Non-pigmented ciliary epithelial cell (primary cell): ENCODE measurements at regions not wholly inside any gene's neighbourhood (a gene's known extent, or its start where the extent isn't known, plus 50 kb on each side); places are given as distances from the start of the nearest gene placed in this dataset.
"Not testable (repeated sequence)": the region's sequence is repeated elsewhere in the genome, so short reads cannot be mapped to it uniquely, and the experiment has no call there.

Experiments used
- DNase-seq: peaks from one replicate; pipeline ENCODE4 v3.0.0-alpha.2; 2010; ENCODE audit warnings: low read depth

DNA sequence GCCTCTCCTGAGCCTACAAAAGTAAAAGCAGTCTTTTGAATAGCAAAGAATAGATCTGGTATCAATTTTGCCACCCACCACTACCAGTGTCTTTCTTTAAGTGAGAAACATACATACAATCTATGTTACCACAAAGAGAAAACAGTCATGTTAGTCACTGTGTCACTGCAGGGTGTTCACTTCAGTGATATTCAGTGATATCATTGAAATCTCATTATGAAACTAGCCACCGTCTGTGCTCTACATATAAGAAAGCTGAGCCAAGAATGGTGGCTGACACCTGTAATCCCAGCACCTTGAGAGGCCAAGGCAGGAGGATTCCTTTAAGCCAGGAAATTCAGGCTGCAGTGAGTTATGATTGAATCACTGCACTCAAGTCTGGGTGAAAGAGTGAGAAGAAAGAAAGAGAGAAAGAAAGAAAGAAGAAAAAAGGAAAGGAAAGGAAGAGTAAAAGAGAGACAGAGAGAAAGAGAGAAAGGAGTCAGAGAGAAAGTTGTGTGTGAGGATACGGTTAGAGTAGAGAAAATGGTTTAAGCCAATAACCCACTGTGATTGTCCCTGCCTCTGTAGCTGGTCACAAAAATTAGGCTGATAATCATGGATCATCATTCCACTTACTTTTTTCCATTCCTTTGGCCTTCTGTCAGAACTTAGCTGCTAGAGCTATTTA, 847.1 kb downstream of the FAM181B start:
- DNase-seq, result no peak

DNA sequence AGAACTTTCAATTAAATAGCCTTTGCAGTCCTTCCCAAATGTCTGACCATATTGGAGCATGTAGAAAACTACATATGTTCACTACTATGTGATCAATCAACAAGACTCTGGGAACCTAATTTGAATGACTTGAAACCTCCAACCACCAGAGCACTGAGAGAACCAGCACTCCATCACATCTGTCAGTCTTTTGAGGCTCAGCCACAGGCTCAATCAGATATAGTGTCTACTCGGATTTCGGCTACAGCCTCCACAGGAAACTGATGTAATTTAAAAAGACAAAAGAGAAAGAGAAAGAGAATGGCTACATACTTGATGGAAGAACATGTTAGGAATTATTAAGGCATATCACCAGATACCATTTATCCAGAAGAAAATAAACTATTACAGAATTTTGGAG, 859.0 kb downstream of the FAM181B start:
- no peak for DNase-seq

DNA sequence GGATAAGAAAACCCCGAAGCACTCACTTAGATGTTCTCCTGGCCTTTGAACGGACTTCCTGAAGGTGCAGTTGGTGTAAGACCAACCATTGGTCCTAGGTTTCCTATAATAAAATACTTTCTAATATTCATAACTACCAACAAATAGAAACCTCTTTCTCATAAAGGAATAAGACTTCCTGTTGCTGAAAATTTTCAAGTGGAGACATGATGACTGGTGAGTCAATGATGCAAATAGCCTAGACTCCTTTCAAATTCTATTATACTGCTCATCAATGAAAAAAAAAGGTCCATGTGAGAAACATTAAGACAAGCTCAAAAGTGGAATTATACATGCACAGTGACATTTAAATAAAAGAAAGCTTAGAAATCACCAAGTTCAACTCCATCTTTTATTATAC, 862.8 kb downstream of the FAM181B start:
- no peak for DNase-seq

DNA sequence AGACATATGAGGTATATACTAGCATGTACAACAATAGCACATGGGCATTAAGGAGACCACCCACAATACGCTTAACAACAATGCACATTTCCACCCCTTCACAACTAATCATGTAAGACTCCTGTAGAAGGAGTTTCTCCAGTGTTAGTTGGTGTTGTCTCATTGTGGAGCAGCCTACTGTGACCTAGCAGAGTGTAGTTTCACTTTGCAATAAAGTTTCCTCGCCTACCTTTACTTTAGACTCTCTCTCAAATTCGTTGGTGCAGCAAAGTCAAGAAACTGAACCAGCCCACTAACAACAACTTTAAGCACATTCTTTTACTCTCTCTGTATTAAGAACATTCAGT, 863.6 kb downstream of the FAM181B start:
- DNase-seq, result no peak

DNA sequence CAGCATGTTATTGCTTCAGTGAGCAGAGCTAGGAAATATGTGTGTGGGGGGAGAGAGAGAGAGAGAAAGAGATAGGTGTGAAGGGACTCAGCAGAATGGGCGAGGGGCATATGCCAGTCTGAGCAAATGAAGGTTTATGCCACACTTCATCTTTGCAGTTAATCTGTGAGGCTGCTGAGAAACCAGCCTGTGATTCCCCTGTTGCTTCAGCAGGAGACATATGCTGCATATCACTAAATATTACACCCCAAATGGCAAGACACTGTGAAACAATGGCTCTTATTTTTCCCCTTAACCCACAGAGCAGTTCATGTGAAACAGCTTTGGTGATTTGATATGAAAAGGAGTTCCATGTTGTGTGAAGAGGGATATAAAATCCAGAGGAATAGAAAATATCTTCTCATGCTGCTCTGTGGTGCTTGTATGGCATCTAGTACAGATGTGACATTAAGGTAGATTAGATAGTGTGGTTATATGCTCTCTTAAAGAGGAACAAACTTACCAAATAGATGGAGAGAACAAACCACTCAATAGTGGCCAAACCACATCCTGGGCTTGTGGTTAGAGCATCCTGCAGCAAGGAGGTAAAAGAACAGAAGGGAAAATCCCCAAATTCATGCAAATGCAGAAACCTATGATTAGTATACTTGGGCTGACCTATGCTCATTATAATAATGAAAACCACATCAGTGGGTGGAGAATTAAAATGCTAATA, 864.2 kb downstream of the FAM181B start:
- peak; percentile 1 for DNase-seq

DNA sequence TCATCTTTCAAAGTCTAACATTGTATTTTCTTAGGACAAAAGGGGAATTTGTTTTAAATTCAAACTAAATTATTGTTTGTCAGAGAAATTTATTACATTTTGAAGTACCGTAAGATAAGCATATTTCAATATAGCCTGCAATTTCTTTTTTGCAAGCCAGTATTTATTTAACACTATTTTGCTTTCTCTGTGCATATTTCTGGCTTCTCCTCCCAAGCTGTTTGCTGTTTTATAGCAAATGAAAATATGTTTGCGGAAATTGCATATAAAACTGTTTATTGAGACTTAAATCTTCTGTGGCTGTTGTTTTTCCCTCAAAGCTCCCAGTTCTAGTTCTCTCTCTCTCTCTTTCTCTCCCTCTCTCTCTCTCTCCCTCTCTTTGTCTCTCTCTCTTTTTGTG, 866.8 kb downstream of the FAM181B start:
- no peak for DNase-seq

DNA sequence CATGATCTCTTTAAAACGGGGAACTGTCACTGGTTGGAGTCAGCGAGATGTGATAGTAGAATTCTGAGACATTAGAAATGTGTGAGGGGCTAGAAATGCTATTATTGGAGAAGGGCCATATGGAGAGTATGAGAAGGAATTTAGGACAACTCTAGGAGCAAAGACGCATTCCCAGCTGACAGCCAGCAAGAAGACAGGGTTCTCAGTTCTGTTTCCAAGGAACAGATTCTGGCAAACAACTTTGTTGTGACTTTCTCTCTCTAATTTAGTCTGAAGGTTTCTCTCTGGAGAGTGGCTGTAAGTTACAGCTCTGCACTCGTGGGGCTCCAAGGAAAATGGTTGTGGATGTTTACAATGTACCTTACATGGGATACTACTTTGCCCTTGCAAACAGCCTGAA, 876.3 kb downstream of the FAM181B start:
- no peak for DNase-seq

DNA sequence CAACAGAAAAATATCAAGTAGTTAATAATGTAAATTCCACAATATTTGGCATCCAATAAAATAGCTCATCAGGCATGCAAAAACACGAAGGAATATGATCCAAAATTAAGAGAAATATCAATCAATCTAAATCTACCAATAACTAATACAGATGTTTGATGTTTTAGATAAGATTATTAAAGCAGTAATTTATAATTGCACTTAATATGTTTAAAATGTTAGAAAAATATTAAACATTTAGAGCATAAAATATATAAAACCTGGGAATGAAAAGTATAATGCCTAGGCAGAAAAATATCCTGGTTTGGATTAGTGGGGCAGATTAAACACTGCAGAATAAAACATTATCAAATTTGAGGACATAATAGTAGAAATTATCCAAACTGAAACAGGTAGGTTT, 879.9 kb downstream of the FAM181B start:
- no peak for DNase-seq

DNA sequence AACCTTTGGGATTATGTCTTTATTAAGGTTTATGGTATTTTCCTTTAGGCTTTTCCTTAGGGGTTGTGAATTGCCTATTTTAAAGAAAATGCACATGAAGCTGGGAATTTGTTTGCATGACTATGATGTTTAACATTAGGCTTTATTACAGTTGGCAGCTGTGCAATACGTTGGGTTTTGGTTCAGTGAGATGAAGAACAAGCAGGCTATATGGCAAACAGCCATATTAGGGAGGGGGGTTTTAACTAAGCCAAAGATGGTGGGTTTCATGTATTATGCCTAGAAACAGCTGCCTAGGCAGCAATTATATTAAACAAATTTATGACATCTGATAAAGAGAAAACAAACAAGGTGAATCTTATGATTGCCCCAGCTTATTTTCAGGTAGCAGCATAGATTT, 880.8 kb downstream of the FAM181B start:
- DNase-seq, result no peak

DNA sequence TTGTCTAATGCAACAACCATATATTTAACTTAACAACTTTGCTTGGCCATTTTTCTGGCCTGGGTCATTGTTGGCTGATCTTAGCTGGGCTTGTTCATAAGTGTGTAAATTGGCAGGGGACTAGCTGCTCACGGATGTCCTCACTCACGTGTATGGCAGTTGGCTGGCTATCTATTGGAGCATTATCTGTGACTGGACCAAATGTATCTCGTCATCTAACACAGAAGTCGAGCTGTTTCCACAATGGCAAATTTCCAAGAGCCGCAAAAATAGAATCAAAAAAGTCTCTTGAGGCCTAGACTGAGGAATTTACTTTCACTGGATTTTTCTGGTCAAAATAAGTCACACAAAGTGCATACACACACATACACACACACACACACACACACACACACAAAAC, 893.3 kb downstream of the FAM181B start:
- no peak for DNase-seq

DNA sequence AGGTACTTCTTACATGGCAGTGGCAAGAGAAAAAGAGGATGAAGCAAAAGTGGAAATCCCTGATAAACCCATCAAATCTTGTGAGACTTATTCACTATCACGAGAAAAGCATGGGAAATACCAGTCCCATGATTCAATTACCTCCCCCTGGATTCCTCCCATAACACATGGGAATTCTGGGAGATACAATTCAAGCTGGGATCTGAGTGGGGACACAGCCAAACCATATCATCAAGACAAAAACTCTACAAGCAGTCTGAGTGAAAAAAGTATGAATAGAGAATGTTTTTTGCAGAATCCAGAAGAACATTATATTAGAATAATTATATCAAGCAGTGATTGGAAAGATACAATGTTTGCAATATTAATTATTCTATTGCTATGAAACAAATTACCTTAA, 893.7 kb downstream of the FAM181B start:
- no peak for DNase-seq

DNA sequence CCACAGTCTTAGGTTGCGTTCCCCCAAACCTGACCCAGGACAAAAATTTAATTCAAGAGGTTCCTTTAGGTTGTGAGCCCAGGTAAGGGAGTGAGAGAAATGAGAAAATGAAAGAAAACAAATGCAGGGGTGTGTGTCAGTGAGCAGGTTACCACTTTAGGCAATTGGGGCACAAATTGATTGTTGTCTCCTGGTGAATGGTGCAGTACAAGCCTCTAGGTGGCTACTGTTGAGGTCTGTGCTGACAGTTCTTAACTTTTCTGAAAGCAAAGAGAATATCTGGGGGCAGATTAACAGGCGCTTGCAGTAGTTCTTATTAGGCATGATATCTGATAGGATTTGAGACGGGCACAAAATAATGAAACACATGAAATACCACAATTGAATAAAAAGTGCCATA, 894.6 kb downstream of the FAM181B start:
- no peak for DNase-seq

DNA sequence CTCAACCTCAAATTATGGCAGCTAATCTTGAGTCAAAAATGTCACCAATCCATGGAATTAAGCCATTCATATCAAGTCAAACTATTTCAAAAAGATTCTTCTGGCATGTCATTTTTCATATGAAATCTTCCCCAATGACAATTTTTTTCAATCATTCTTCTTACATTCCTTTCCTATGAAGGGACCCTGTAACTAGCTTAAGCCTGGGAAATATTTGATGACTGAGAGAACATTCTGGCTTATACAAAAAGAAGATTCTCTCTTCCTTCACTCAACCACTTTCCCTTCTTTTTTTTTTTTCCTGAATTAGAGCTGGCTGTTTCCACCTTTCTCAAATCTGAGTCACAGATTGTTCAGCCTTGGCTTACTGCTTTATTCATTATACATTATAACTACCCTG, 903.7 kb downstream of the FAM181B start:
- DNase-seq, result no peak

DNA sequence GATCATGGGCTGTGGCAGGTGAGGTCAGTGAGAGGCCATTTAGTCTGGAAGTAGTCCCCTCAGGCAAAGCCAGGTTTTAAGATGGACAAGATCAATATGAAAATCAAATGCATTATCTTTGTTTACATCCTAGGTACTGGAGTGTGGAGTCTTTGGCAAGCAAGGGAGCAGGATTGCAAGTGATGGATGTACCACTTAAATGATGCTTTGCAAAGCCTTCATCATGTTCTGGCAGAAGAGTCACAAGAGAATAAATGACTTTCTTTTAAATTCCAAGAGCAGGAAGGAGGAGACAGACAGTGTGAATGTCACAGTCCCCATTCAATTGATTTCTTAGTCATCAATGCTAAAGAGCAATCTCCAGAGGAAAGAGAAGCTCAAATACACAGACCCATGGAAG, 908.3 kb downstream of the FAM181B start:
- DNase-seq, result no peak

DNA sequence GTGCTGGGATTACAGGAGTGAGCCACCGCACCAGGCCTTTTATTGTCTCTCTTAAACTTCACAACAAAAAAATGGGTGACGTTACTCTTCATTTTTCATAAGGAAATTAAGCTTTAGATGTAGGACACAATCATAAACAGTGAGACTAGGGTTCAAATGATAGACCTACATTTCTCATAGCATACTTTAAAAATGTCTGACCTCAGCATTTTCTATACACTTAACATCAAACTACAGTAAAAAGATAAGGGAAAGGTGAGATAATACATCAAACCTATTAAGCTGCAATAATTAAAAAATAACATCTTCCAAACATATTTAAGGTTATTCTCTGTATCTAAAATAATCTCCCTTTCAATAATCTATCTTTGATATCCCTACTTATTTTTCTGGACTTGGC, 914.2 kb downstream of the FAM181B start:
- no peak for DNase-seq

DNA sequence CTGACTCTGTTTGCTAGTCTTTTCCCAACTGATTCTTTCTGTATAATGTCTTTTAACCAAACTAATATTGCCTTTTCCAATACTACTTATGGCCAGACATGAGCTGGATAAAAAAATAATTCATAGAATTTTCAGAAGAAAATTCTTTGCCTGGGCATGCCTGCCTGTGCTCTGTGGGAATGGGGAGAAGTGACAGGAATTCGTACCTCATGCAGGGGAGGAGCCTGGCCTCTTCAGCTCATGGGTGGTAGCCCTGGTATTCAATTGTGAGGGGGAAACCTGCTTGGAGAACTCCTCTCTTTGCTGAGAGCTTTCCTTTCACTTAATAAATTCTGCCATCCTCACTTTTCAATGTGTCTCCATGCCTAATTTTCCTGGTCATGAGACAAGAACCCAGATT, 928.8 kb downstream of the FAM181B start:
- DNase-seq, result no peak

DNA sequence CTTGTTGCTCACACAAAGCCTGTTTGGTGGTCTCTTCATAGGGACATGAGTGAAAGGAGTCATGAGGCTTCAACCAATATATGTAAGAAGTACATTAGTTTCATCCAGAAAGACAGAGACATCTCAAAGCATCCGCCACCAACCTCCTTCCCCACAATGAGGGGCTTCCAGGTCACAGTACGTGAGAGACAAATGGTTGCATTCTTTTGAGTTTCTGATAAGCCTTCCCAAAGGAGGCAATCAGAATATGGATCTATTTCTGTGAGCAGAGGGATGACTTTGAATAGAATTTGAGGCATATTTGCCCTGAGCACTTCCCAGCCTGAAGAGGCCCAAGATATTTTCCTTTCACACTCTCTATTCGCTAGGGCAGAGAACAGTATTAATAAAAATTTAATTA, 931.1 kb downstream of the FAM181B start:
- DNase-seq, result no peak

DNA sequence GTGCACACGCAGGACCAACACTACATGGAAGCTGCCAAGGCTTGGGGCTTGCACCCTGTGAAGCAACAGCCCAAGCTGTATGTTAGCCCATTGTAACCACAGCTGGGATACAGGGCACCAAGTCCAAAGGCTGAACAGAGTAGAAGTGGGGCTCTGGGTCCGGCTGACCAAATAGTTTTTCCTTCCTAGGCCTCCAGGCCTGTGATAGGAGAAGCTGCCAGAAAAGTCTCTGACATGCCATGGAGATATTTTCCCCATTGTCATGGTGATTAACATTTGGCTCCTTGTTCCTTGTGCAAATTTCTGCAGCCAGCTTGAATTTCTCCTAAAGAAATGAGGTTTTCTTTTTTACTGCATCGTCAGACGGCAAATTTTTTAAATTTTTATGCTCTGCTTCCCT, 941.2 kb downstream of the FAM181B start:
- no peak for DNase-seq

DNA sequence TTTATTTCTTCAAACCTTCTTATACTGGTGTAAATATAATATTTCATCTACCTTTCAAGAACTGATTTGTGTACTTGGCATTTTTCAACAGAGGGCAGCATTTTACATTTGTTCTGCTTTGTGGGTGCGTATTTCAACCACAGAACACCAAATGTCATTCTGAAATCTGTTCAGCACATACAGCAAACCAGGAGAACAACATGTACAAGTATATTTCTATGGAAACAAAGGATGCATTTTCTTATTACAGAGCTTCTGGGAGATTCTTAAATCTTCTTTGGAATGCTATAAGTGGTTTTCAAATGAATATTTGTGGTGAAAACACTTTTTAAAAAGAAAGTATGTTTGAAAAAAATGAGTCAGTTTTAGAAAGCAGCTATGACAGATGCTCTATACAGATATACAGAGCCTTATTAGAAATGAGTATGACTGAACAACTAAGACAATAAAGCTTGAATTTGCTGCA, 946.0 kb downstream of the FAM181B start:
- peak; percentile 20 for DNase-seq

DNA sequence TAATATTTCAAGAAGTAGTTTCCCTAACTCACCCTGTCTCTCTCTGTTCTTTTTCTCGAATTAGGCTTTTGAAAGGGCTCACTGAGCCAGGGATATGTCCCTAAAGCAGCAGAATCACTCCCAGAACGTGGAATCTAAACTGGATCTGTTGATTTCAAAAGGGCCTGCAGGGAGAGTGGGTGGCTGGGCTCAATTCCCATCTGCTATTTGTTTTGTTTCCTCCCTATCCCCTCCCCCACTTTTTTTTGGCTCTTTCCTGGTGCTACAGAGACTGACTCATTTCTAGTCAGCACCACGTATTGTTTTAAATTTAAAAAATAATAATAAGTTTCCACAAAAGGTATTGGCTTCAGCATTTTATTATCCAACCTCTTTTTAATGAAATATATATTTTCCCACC, 961.5 kb downstream of the FAM181B start:
- DNase-seq, result peak; percentile 9

DNA sequence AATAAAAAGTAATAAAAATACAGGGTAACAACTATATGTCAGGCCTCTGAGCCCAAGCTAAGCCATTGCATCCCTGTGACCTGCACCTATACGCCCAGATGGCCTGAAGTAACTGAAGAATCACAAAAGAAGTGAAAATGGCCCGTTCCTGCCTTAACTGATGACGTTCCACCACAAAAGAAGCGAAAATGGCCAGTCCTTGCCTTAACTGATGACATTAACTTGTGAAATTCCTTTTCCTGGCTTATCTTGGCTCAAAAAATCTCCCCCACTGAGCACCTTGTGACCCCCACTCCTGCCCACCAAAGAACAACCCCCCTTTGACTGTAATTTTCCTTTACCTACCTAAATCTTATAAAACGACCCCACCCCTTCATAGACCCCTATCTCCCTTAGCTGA, 963.8 kb downstream of the FAM181B start:
- DNase-seq, result not testable (repeated sequence)

DNA sequence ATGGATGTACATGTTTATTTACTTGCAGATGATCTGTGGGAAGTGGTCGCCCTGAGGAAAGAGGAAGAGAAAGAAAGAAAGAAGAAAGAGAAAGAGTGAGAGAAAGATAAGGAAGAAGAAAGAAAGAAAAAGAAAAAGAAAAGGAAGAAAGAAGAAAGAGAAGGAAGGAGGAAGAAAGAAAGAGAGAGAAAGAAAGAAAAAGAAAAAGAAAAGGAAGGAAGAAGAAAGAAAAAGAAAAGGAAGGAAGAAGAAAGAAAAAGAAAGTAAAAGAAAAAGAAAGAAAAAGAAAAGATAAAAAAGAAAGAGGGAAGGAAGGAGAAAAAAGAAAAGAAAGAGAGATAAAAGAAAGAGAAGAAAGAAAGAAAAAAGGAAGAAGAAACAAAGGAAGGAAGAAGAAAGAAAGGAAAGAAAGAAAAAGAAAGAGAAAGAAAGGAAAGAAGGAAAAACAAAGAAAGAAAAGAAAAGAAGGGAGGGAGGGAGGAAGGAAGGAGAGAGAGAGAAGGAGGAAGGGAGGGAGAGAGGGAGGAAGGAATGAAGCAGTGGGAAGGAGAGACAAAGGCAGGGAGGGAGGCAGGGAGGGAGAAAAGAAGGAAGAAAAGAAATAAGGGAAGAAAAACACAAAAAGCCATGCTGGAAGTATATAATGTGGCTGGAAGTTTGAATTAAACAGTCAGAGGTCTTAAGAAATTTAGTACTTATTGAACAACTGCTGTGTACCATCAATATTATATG, 976.6 kb downstream of the FAM181B start:
- no peak for DNase-seq

DNA sequence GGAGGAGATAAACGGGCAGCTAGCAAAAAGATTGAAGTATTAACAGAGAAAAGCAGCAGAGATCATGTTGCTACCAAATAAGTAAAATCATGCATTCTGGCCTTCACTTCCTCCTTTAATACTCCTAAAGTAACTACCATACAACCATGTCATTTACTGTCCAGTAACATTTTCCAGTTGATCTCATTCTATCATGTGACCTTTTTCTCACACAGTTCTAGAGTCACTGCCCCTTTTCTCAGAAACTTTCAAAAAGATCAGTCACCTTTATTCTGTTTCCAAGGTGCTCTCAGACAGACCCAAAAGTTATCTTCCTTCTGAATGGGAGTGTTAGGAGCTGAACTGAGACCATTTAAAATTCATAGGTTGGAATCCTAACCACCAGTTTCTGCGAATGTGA, 984.4 kb downstream of the FAM181B start:
- no peak for DNase-seq
